BLaER1 (cell line): ENCODE measurements at regions not wholly inside any gene's neighbourhood (a gene's known extent, or its start where the extent isn't known, plus 50 kb on each side); places are given as distances from the start of the nearest gene placed in this dataset.

Experiments used
- H3K27ac ChIP-seq: shearing (Covaris generic); formaldehyde crosslinking; 2 replicates; pipeline ENCODE4 v1.8.1; 2022
- H3K27me3 ChIP-seq: shearing (Covaris generic); formaldehyde crosslinking; 2 replicates; pipeline ENCODE4 v1.8.1; 2022
- H3K36me3 ChIP-seq: shearing (Covaris generic); formaldehyde crosslinking; 2 replicates; pipeline ENCODE4 v1.8.1; 2022
- H3K4me1 ChIP-seq: shearing (Covaris generic); formaldehyde crosslinking; 2 replicates; pipeline ENCODE4 v1.8.1; 2022
- H3K4me2 ChIP-seq: shearing (Covaris generic); formaldehyde crosslinking; 2 replicates; pipeline ENCODE4 v1.8.1; 2022
- H3K4me3 ChIP-seq: shearing (Covaris generic); formaldehyde crosslinking; 2 replicates; pipeline ENCODE4 v1.8.1; 2022
- H3K9ac ChIP-seq: shearing (Covaris generic); formaldehyde crosslinking; 2 replicates; pipeline ENCODE4 v1.8.1; 2022
- H3K9me3 ChIP-seq: shearing (Covaris generic); formaldehyde crosslinking; 2 replicates; pipeline ENCODE4 v1.8.1; 2022
- H4K20me1 ChIP-seq: shearing (Covaris generic); formaldehyde crosslinking; 2 replicates; pipeline ENCODE4 v1.8.1; 2022
- Cebpa-rat ChIP-seq: shearing (Covaris generic); IDR thresholded peaks from 2 replicates; pipeline ENCODE4 v1.8.1; 2022

- Histone ChIP-seq H3K9ac (no peak overlapping the region), H4K20me1 (no peaks in the 10 kb centered on the region), H3K27ac (no peak overlapping the region), H3K4me1 (peaks cover 23% of the 10 kb centered on the region), H3K4me3 (no peak overlapping the region), H3K9me3 (peaks cover 11% of the 10 kb centered on the region; the same call in 1 of the 2 replicates), H3K36me3 (no peaks in the 10 kb centered on the region), H3K27me3 (no peaks in the 10 kb centered on the region), H3K4me2 (no peak overlapping the region)
- TF ChIP-seq Cebpa-rat: no peak
Measured at GRCh38 chr6:1558388-1558787, 51.3 kb upstream of the FOXC1 start.
